Astrocyte (in vitro differentiated cells and primary cell): ENCODE measurements at regions not wholly inside any gene's neighbourhood (a gene's known extent, or its start where the extent isn't known, plus 50 kb on each side); places are given as distances from the start of the nearest gene placed in this dataset.

ENCODE experiments used
- EZH2 ChIP-seq: IDR thresholded peaks from 2 replicates; pipeline ENCODE4 v1.6.1; 2012; ENCODE audit warnings: mild to moderate bottlenecking, low read length, inconsistent platforms; ENCODE audit not compliant: insufficient read depth
- TF ChIP-seq, protein P1 (sequence below): IDR thresholded peaks from 2 replicates; pipeline ENCODE4 v1.5.1; 2011; ENCODE audit warnings: low read depth, mild to moderate bottlenecking, inconsistent platforms, low read length, moderate library complexity; ENCODE audit not compliant: insufficient read depth

DNA sequence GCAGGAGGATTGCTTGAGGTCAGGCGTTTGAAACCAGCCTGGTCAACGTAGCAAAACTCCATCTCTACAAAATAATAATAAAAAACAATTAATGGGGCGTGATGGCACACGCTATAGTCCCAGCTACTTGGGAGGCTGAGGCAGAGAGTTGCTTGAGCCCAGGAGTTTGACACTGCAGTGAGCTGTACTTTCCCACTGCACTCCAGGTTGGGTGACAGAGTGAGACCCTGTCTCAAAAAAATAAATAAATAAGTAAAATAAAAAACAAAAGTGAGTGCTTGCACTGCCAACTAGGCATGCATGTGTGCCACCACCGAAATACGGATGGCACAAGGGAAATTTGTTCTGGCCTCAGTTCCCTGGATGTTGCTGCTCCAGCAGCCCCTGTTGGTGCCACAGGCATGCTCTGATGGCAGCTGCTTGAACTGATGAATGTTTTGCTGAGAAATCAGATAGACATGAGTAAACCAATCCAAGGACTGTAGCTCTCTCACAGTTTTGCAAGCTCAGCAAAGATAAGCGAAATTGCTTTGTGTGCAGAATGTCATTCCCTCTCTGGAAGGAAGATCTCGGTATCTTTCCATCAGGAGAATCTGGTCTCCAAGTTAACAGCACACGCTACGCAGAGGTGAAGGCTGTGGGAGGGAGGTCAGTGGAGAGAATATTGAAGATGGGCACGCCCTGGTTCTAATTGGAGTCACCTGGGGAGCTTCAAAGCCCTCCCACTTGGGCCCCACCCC, 188.0 kb upstream of the SLC24A3 start:
- TF ChIP-seq, protein P1, sequence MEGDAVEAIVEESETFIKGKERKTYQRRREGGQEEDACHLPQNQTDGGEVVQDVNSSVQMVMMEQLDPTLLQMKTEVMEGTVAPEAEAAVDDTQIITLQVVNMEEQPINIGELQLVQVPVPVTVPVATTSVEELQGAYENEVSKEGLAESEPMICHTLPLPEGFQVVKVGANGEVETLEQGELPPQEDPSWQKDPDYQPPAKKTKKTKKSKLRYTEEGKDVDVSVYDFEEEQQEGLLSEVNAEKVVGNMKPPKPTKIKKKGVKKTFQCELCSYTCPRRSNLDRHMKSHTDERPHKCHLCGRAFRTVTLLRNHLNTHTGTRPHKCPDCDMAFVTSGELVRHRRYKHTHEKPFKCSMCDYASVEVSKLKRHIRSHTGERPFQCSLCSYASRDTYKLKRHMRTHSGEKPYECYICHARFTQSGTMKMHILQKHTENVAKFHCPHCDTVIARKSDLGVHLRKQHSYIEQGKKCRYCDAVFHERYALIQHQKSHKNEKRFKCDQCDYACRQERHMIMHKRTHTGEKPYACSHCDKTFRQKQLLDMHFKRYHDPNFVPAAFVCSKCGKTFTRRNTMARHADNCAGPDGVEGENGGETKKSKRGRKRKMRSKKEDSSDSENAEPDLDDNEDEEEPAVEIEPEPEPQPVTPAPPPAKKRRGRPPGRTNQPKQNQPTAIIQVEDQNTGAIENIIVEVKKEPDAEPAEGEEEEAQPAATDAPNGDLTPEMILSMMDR: no peak
- no peak for TF ChIP-seq EZH2
